Activated T-cell treated with anti-CD3 and anti-CD28 coated beads for 4 hours (primary cell): ENCODE measurements at regions not wholly inside any gene's neighbourhood (a gene's known extent, or its start where the extent isn't known, plus 50 kb on each side); places are given as distances from the start of the nearest gene placed in this dataset.
"Not testable (repeated sequence)": the region's sequence is repeated elsewhere in the genome, so short reads cannot be mapped to it uniquely, and the experiment has no call there.

Experiments used
- DNase-seq: peaks from one replicate; pipeline ENCODE4 v3.0.0-alpha.2; 2020

DNA sequence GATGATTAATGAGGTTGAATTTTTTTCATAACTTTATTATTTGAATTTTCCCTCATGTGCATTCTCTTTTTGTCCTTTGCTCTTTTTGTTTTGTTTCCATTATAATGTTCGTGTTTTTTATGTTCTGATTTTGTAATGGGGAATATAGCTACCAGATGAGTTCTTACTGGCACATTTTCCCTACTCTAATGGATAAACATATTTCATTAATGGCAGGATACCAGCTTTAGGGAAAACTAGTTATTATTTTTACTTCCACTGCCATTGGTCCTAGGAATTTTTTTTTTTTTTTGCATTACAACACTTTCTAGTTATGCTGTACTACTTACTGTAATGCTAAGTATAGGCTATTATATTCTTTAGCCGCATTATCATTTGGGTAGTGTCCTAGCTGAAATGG lies 286.3 kb downstream of the SPRY1 start:
- DNase-seq, result no peak

DNA sequence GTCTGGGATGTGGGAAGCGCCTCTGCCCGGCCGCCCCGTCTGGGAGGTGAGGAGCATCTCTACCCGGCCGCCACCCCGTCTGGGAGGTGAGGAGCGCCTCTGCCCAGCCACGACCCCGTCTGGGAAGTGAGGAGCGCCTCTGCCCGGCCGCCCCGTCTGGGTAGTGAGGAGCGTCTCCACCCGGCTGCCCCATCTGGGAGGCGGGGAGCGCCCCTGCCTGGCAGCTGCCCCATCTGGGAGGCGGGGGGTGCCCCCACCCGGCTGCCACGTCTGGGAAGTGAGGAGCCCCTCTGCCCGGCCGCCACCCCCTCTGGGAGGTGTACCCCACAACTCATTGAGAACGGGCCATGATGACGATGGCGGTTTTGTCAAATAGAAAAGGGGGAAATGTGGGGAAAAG lies 288.3 kb downstream of the SPRY1 start:
- DNase-seq, result not testable (repeated sequence)

DNA sequence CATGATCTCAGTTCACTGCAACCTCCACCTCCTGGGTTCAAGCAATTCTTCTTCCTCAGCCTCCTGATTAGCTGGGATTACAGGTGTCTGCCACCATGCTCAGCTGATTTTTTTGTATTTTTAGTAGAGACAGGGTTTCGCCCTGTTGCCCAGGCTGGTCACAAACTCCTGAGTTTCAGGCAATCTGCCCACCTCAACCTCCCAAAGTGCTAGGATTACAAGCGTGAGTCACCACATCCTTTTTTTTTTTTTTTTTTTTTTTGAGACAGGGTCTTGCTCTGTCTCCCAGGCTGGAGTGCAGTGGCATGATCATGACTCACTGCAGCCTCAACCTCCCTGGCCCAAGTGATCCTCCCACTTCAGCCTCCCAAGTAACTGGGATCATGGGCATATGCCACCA lies 298.9 kb downstream of the SPRY1 start:
- DNase-seq, result not testable (repeated sequence)

DNA sequence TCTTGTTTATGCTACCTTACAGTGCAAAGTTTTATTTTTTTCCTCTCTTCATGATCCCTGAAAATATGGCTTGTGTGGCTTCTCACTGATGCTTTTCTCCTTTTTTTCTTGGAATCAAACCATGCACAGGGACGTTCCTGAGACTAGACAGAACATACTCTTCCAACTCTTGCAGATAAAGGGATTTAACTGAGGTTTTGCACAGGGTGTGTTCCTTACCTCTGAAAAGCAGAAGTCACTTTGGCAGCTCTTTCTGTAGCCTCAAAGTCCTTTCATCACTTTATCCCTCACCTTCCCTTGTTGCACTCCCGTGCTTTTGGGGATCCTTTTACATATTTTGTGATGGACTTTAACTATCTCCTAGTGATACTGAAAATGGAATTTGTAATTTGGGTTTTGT lies 300.1 kb downstream of the SPRY1 start:
- DNase-seq, result no peak

DNA sequence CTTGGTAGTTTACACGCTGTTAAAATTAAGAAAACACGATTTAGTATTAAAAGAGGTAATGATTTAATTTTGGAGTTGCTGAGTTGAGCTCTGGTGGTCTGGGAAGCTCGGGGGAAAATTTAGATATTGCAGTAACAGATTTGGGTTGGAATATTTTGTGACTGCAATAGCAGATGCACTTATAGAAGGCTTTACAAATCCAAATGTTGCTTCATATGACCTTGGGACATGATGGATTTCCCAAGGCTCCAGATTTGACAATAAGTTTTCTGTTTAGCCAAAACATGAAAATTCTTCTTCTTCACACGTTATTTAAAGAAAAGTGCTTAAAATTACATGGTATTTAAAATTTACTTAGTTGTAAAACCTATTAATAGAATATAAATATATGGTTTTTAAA lies 302.0 kb downstream of the SPRY1 start:
- no peak for DNase-seq

DNA sequence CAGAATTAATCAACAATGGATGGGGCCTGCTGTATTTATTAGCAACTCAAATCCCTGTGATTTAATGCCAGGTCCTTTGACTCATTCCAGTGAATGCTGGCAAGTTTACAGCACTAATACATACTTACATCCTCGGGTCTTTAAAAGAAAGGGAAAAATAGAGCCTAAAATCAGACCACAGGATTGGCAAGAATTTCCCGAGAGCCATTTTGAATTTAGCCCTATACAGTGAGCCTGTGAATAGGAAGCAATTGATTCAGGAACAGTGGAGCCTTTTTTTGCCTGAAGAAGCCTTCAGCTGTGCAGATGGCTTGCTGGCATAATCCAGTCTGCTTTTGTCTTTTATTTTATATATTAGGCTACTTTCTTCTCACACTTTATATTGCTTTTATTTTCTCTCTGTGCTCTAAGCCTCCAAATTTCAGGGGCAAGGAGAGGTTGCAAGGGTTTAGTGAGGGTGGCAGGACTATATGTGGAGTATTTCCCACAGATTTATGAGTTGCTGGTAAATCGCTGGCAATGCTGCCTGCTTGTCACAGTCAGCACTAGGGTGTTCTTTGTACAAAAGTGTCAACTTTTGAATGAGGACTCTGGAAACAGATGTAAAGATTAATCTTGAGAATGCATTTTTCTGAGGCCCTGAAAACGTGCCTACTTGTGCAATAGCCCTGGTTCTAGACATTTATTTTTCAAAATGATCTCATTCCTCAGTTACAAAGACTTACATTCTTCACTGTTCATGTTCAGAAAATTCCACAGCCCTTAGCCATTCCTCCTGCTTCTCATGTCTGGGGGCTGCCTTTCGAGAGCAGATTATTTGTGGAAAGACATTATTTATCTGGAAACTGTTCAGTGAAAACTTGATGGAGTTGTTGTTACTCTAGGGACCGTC lies 303.5 kb downstream of the SPRY1 start:
- DNase-seq, result no peak

DNA sequence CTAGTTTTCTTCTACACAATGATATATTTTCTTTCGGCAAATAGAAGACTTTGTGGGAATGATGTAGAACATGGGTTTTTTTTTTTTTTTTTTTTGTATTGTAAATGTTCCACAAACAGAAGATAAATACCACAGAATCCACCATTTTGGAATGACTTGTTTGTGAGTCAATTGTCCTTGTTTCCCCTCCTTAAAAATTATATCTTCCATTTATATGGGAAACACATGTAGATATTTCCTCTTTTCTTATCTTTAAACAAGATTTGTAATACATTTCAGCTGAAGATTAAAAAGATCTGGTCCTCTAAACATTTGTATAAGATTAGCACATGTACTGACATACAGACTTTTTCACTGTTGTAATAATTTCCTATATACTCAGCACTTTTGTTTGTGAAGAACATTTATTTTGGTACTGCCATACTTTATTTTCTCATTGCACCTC lies 304.6 kb downstream of the SPRY1 start:
- DNase-seq, result no peak

DNA sequence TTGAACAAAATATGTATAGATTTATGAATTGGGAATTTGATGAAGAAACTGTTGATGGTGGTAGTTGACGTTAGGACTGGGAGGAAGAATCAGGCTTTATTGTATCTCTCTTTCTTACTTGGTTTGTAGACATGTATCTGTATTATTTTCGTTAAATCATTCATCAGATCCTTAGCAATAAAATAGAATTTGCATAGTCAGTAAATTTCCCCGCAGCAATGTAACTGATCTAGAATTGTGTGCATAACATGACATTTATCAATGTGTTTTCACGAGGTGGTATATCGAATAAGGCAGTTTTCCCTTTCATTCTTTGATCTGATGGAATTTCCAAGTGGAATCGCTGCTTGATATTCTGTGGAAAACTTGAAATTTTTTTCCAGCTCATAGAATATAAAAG lies 308.8 kb downstream of the SPRY1 start:
- DNase-seq, result no peak

DNA sequence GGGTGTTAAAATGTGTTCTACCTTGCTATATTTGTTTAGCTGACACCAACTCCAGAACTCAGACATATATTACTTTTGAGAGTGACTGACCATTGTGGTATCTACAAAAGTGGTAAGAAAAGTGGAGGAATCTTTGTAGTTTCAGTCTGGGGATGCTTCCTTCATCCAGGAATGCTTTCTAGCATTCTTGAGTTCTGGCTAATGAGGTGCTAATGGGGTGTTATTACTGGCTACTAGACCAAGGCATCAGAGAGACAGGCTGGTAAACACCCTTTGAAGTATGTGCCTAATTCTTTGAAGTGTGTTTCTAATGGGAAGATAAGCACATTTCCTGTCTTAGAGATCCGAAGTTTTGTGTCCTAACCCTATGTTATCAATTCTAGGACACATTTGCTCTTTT lies 310.4 kb downstream of the SPRY1 start:
- no peak for DNase-seq

DNA sequence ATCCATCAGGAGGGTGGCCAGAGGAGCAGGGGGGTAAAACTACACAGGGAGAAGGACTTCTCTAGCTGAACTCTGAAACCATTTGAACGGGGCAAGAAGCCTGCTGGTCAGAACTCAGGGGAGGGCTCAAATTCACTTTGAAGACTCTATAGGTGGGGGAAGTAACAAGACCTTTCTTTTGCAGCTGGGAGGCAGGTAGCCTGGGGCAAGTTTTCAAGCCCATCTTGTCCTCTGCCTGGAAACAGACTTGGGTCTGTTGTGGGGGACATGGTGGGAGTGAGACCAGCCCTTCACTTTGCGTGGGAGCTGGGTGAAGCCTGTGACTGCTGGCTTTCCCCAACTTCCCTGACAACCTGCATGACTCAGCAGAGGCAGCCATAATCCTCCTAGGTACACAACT lies 312.3 kb downstream of the SPRY1 start:
- DNase-seq, result no peak

DNA sequence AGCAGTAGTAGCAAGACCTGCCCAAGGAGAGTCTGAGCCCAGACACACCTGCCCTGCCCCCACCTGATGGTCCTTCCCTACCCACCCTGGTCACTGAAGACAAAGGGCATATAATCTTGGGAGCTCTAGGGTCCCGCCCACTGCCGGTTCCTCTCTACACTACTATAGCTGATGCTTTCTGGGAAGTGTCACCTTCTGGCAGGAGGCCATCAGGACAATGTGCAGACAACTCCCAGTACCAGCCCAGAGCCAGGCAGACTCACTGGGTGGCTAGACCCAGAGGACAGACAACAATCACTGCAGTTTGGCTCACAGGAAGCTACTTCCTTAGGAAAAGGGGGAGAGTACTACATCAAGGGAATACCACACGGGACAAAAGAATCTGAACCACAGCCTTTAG lies 312.7 kb downstream of the SPRY1 start:
- no peak for DNase-seq

DNA sequence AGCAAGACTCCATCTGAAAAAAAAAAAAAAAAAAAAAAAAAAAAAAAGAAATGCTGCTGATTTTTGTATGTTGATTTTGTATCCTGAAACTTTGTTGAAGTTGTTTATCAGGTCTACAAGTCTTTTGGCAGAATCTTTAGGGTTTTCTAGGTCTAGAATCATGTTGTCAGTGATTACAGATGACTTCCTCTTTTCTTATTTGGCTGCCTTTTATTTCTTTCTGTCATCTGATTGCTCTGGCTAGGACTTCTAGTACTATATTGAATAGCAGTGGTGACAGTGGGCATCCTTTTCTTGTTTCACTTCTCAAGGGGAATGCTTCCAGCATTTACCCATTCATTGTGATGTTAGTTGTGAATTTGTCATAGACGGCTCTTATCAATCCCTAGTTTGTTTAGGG lies 334.4 kb downstream of the SPRY1 start:
- no peak for DNase-seq

DNA sequence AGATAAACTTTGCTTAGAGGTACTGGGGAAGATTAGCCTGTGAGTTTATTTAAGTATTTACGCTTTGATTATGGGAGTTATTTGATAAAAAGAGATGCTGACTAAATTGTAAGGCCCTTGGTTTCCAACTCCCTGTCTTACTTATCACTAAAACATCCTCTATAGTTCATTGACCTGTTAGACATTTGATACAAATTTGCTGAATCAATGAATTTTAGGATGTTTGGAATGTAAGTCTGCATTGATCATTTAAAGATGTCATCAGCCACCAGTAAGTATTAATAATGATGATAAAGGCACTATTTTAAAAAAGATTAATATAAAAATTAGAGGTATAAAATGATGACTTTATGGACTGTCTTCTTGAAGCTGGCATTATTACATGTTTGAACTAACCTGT lies 340.6 kb downstream of the SPRY1 start:
- no peak for DNase-seq

DNA sequence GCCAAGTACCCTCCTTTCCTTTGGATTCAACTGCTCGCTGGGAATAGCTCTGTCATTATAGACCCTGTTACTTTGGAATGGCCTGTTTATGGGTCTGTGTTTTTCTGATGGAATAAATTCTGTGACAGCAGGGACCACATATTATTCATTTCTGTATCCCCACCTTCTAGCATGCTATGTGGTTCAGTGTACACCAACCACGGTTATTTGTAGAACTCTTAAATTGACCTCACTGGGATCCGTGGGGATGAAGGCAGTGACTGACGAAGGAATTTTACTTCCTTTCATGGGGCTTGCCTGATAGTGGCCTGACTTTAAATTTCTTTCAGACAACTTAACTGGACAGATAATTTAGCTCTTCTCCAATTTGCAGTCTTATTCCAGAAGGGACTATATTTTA lies 343.2 kb downstream of the SPRY1 start:
- DNase-seq, result no peak

DNA sequence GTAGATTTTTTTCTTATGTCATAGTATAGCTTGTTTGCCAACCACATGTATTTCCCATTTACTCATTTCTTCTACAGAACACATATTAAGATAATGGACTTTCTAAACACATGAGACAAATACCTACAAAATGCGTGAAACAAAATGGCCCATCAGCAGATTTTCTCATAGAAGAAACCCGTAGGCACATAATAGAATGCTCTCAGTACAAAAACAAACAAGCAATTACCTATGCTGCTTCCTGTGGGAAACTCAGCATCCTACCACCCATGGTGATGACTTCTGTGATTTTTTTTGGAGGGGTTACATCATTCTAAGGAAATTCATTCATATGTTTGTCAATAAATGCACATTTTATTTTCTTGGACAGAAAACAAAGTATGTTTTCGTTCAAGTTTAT lies 343.6 kb downstream of the SPRY1 start:
- DNase-seq, result no peak

DNA sequence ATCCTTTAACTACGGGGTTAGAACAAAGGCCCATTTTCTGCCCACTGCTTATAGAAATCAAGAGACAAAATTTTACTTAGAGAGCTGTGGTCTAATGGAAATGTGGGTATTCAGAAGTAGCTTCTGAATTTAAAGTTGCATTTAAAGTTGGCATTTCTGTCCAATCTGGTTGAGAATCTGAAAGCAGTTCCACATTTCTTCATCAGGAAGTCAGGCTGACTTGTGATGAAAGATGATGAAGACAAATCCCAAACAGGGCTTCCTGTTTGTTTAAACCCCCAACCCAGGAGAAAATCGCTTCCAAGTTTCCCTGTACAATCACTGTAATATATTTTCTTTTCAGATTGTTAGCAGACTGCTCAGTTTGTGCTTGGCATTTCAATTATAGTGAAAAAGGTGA lies 345.3 kb downstream of the SPRY1 start:
- DNase-seq, result no peak

DNA sequence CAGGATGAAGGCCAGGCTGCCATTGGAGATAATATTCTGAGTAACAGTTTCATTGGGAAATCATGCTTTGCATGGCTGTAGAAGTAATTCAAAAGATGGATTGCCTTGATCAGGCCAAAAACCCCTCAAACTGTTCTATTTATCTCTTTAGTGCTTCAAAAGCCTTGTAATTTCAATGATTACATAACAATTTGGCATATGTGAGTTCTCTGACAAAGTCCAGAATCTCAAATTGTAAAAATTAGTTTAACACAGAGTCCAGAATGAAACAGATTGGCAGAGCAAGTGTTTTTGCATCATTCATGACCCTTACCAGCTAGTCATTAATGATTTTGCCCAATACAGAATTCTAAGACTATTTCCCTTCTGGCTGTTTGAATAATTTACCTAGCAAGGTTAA lies 347.3 kb downstream of the SPRY1 start:
- no peak for DNase-seq

DNA sequence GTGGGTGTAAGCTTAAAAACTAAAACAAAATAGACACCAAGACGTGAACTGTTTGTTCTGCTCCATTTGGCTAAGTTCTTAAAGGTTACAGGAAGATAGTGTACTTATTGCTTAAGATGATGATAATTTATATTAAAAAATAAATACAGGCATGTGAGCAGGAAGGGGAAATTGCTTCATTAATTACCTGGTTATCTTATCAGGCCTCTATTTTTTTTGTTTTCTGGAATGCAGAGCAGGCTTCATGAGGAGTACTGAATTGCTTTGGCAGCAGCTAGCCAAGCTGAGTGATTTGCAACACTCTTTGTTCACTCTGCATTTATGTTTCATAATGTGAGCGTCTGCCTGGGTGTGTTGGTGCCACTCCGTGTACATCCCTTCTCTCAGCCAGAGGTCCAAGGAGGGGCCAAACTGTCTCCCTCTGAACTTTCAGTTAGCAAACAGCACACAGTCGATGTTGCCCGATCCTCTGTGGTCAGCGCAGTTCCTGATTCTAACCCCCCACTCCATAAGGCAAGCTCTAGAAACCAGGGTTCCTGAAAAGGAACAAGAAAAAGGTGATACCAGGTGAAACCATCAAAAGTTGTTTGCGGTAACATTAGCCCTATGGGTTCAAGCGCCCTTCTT lies 348.2 kb downstream of the SPRY1 start:
- DNase-seq, result no peak

DNA sequence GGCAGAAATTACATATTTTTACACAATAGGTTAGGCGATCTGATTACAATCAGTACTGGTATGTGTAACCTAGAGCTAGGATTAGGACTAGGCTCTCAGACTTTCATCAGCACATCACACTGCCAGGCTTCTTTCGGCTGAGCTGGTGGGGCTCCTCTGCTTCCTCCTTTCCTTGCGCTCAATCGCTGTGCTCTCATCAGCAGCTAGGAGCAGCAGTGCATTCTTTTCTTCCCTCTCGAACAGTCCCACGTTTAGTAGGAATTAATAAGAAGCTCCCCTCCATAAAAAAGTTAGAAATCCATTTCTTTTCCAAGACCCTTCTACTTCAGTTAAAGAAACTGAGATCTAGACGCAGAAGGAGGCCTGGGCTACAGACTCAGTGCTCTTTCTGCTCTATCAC lies 350.4 kb downstream of the SPRY1 start:
- no peak for DNase-seq

DNA sequence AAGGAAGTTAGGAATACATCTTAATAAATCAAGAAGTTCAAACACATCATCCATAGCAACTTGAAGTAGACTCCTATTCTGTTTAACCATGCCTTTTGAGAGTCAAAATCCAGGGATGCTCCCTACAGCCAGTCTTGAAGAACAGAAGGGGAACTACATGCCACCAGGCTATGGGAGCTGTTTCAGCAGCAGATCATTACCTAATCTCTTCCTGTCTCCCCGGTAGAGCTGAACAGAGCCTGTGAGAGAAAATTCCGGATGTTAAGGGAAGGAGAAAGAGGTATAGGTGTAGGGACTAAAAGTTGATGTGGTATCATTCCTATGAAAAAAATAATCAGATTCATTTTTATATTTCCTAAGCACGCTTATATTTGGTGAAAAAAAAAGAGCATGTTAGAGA lies 352.2 kb downstream of the SPRY1 start:
- no peak for DNase-seq

DNA sequence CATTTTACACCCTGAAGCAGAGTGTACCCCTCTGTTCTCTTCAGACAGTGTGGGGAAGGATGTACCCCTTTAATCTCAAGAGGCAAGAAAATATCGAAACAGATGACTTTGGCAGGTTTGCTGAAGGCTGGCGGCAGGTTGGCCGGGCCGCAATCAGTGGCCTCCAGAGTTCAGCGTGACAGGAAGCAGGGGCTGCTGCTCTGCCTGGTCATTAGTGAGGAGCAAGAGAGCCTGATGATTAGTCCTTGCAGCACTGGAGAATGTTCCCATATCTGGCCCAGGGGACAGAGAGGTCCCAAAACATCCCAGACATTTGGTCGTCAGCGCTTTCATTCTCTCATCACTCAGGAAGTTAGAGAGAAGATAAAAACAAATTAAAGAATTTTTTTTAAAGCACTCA lies 352.8 kb downstream of the SPRY1 start:
- DNase-seq, result no peak

DNA sequence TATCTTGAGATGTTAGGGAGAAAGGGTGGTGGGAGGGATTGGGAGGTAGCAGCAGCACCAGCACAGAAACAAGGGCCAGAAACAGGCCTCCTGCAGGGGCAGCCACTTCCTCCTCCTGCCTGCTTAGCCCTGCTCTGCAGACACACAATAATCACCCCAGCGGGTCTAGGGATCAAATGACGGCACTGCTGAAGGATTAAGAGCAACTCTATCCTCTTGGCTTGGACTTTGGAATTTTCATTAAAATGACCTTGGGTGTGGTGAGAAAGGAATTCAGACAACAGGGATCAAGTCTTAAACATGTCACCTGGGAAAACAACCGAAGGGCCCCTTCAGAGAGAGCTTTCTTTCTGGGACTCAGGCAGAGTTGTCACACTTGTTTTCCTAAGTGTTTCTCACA lies 353.4 kb downstream of the SPRY1 start:
- DNase-seq, result no peak

DNA sequence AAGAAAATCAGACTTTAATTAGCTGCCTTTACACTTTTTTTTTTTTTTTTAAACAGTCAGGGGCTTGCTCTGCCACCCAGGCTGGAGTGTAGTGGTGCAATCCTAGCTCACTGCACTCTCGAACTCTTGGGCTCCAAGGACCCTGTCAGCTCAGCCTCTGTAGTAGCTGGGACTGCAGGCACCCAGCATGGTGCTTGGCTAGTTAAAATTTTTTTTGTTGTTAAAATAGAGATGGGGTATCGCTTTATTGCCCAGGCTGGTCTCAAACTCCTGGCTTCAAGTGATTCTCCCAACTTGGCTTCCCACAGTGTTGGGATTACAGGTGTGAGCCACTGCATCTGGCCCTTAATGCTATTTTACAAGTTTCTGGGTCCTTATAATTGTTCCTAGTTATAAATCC lies 359.1 kb downstream of the SPRY1 start:
- DNase-seq, result no peak

DNA sequence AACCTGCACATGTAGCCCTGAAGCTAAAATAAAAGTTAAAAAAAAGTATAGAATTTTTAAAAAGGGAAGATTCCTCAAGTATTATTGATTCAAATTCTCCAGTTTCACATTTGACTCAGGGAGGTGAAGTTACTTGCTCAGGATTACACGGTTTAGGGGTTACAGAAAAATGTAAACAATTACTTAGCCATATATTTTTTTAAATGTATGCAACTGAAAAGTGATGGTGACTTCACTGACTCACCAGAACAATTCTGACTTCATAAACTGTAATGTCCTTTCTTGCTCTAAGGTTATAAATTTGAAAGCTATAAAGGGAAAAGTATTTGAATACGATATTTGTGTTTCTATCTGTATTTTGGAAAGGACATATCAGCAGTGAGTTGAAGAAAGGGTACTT lies 371.2 kb downstream of the SPRY1 start:
- DNase-seq, result no peak

DNA sequence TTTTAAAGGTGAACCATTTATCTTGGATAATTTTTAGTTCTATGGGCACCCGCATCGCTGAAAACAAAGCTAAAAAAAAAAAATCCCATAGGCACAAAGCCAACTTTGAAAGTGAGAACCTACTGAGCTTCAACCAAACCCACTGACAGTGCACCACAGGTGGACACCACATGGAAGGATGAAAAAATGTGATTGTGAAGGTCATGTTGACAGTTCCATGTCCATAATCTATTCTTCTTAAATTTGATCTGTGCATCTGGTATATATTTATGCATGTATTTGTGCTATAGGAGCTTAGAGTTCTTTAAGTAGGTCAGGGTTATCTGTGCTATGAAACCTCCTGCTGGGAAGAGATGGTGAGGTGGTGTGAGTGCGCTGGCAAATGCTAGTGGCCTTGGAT lies 374.3 kb downstream of the SPRY1 start:
- DNase-seq, result no peak
